H1 (cell line): ENCODE measurements at regions not wholly inside any gene's neighbourhood (a gene's known extent, or its start where the extent isn't known, plus 50 kb on each side); places are given as distances from the start of the nearest gene placed in this dataset.

Source experiments
- CTCF ChIA-PET: fragments of 300-600 bp; sonication (Branson Sonifier 250); formaldehyde crosslinking; loops from one replicate; lab custom pipeline; 2021; ENCODE audit not compliant: partially characterized antibody; lab: Charles Lee
- POLR2A ChIA-PET: fragments of 300-600 bp; sonication (Branson Sonifier 250); formaldehyde crosslinking; loops from one replicate; lab custom pipeline; 2021; ENCODE audit warnings: inconsistent platforms; ENCODE audit not compliant: partially characterized antibody; lab: Charles Lee
- DNase-seq, 2 experiments: peaks; one replicate each; pipeline versions ENCODE4 v3.0.0 to v3.0.0-alpha.2; 2010 to 2022; ENCODE audit warnings: low spot score in 2 of 2, low read depth in 1 of 2, mixed read lengths in 1 of 2
- FAIRE-seq: peaks from 2 replicates; lab custom pipeline; 2011; peaks lifted over from hg19 to GRCh38; lab: Jason Lieb, UNC
- H2AFZ ChIP-seq: 2 replicates; pipeline ENCODE4 v1.8.1; 2012; ENCODE audit warnings: low read length, inconsistent platforms
- H2AK5ac ChIP-seq: 2 replicates; pipeline ENCODE4 v1.6.1; 2013; ENCODE audit warnings: low read depth, low read length
- H2BK120ac ChIP-seq: replicated peaks from 2 replicates; pipeline ENCODE3; 2013; ENCODE audit warnings: low read depth, low read length, inconsistent platforms
- H2BK12ac ChIP-seq: 2 replicates; pipeline ENCODE4 v1.6.1; 2013; ENCODE audit warnings: low read depth, low read length
- H2BK15ac ChIP-seq: 2 replicates; pipeline ENCODE4 v1.6.1; 2013; ENCODE audit warnings: low read length
- H2BK20ac ChIP-seq: 2 replicates; pipeline ENCODE4 v1.6.1; 2013; ENCODE audit warnings: low read length
- H2BK5ac ChIP-seq: 2 replicates; pipeline ENCODE4 v1.6.1; 2013; ENCODE audit warnings: low read depth, low read length
- H3K14ac ChIP-seq: 2 replicates; pipeline ENCODE4 v1.6.1; 2013; ENCODE audit warnings: inconsistent platforms; ENCODE audit not compliant: insufficient read length
- H3K18ac ChIP-seq: 2 replicates; pipeline ENCODE4 v1.6.1; 2013; ENCODE audit warnings: low read length; ENCODE audit errors: extremely low read depth
- H3K23ac ChIP-seq: 2 replicates; pipeline ENCODE4 v1.6.1; 2013; ENCODE audit warnings: inconsistent platforms; ENCODE audit not compliant: insufficient read length
- H3K23me2 ChIP-seq: 2 replicates; pipeline ENCODE4 v1.6.1; 2013; ENCODE audit warnings: low read depth, low read length
- H3K27ac ChIP-seq: 2 replicates; pipeline ENCODE4 v1.6.1; 2011; ENCODE audit warnings: low read depth, low read length, inconsistent platforms
- H3K27me3 ChIP-seq, 4 experiments: replicated peaks in 1 of 4; 1 replicate in 1 of 4; 2 replicates in 3 of 4; pipeline versions ENCODE4 v1.6.1 to v1.8.1; 2011 to 2013; ENCODE audit warnings: low read length in 3 of 4, mild to moderate bottlenecking in 3 of 4, inconsistent platforms in 2 of 4, mixed read lengths in 2 of 4, moderate library complexity in 1 of 4; ENCODE audit not compliant: control insufficient read depth in 3 of 4, insufficient read depth in 3 of 4; ENCODE audit errors: extremely low read depth in 1 of 4
- H3K36me3 ChIP-seq, 4 experiments: 2 replicates each; pipeline versions ENCODE4 v1.6.1 to v1.8.1; 2011 to 2013; ENCODE audit warnings: mild to moderate bottlenecking in 4 of 4, low read length in 3 of 4, moderate library complexity in 2 of 4, control low read depth in 1 of 4, inconsistent platforms in 1 of 4; ENCODE audit not compliant: insufficient read depth in 4 of 4, control insufficient read depth in 2 of 4
- H3K4ac ChIP-seq: replicated peaks from 2 replicates; pipeline ENCODE3; 2013; ENCODE audit warnings: low read length, low read depth, mixed read lengths, inconsistent platforms; ENCODE audit not compliant: insufficient read length
- H3K4me1 ChIP-seq, 4 experiments: replicated peaks in 1 of 4; 1 replicate in 1 of 4; 2 replicates in 3 of 4; pipeline versions ENCODE4 v1.6.1 to v1.8.1; 2011 to 2013; ENCODE audit warnings: low read length in 3 of 4, inconsistent platforms in 2 of 4, mixed read lengths in 1 of 4; ENCODE audit not compliant: insufficient read depth in 4 of 4, control insufficient read depth in 3 of 4
- H3K4me2 ChIP-seq, 2 experiments: 2 replicates each; pipeline versions ENCODE4 v1.6.1 to v1.8.1; 2011 to 2013; ENCODE audit warnings: low read depth in 2 of 2, low read length in 2 of 2, control low read depth in 1 of 2, inconsistent platforms in 1 of 2, mild to moderate bottlenecking in 1 of 2; ENCODE audit not compliant: insufficient read depth in 1 of 2
- H3K4me3 ChIP-seq, 4 experiments: fragments of 200-600, 300-600 bp in 1 of 4; sonication (generic), shearing (Covaris generic), sonication (Bioruptor Twin) in 1 of 4; 2 replicates each; pipeline versions ENCODE4 v1.5.1 to v1.8.1; 2011 to 2016; ENCODE audit warnings: low read length in 4 of 4, low read depth in 3 of 4, control low read depth in 2 of 4, inconsistent platforms in 2 of 4, mild to moderate bottlenecking in 2 of 4, mixed read lengths in 1 of 4, moderate library complexity in 1 of 4; ENCODE audit not compliant: insufficient read depth in 2 of 4; ENCODE audit errors: extremely low read depth in 1 of 4
- H3K56ac ChIP-seq: replicated peaks from 2 replicates; pipeline ENCODE3; 2013; ENCODE audit warnings: low read depth, mild to moderate bottlenecking, mixed read lengths, low read length, inconsistent platforms; ENCODE audit not compliant: insufficient read length
- H3K79me1 ChIP-seq: 2 replicates; pipeline ENCODE4 v1.6.1; 2013; ENCODE audit warnings: low read depth, low read length, control low read depth
- H3K79me2 ChIP-seq, 2 experiments: 2 replicates each; pipeline versions ENCODE4 v1.6.1 to v1.8.1; 2012 to 2013; ENCODE audit warnings: low read length in 2 of 2, mild to moderate bottlenecking in 2 of 2, inconsistent platforms in 1 of 2; ENCODE audit not compliant: insufficient read depth in 2 of 2, control insufficient read depth in 1 of 2
- H3K9ac ChIP-seq, 4 experiments: replicated peaks in 1 of 4; 1 replicate in 1 of 4; 2 replicates in 3 of 4; pipeline versions ENCODE4 v1.6.1 to v1.8.1; 2011 to 2013; ENCODE audit warnings: low read depth in 3 of 4, low read length in 3 of 4, control low read depth in 2 of 4, mild to moderate bottlenecking in 2 of 4, moderate library complexity in 2 of 4, inconsistent platforms in 1 of 4; ENCODE audit errors: extremely low read depth in 1 of 4
- H3K9me3 ChIP-seq, 2 experiments: 2 replicates each; pipeline versions ENCODE4 v1.6.1 to v1.8.1; 2012 to 2013; ENCODE audit warnings: mild to moderate bottlenecking in 2 of 2, moderate library complexity in 2 of 2, control low read depth in 1 of 2, inconsistent platforms in 1 of 2, low read depth in 1 of 2, low read length in 1 of 2, mixed read lengths in 1 of 2; ENCODE audit not compliant: insufficient read depth in 2 of 2
- H4K20me1 ChIP-seq, 2 experiments: replicated peaks in 1 of 2; 2 replicates each; pipeline versions ENCODE3 to v1.8.1; 2011 to 2013; ENCODE audit warnings: inconsistent platforms in 2 of 2, low read length in 2 of 2, mild to moderate bottlenecking in 1 of 2; ENCODE audit not compliant: insufficient read depth in 2 of 2, control insufficient read depth in 1 of 2
- H4K5ac ChIP-seq: 2 replicates; pipeline ENCODE4 v1.6.1; 2013; ENCODE audit warnings: low read length, low read depth, mixed read lengths, inconsistent platforms; ENCODE audit not compliant: insufficient read length
- H4K8ac ChIP-seq: 2 replicates; pipeline ENCODE4 v1.8.0; 2013; ENCODE audit warnings: mild to moderate bottlenecking, moderate library complexity, low read length, inconsistent platforms; ENCODE audit not compliant: insufficient read depth; ENCODE audit errors: extremely low read depth
- H4K91ac ChIP-seq: replicated peaks from 2 replicates; pipeline ENCODE3; 2013; ENCODE audit warnings: low read length, mixed read lengths, inconsistent platforms; ENCODE audit not compliant: insufficient read length
- CEBPB ChIP-seq: IDR thresholded peaks from 2 replicates; pipeline ENCODE4 v1.6.1; 2012; ENCODE audit warnings: low read depth, low read length
- GTF2F1 ChIP-seq: IDR thresholded peaks from 2 replicates; pipeline ENCODE4 v1.6.1; 2012; ENCODE audit warnings: low read depth, low read length, improper control_type of control experiment, borderline replicate concordance
- SIRT6 ChIP-seq: IDR thresholded peaks from one replicate; pipeline ENCODE4 v1.7.1; 2012; ENCODE audit warnings: low read length, inconsistent platforms
- WGBS, 2 experiments: shearing (Covaris generic) in 1 of 2; methylation state at CpG; one replicate each; pipeline versions ENCODE4 v1.1.6 to v1.1.7; 2013 to 2015; ENCODE audit warnings: low lambda C conversion rate in 2 of 2, mixed read lengths in 2 of 2, inconsistent platforms in 1 of 2, low coverage in 1 of 2, missing lambda C conversion rate in 1 of 2; ENCODE audit not compliant: insufficient replicate concordance in 2 of 2, insufficient coverage in 1 of 2, insufficient read length in 1 of 2; ENCODE audit errors: extremely low coverage in 1 of 2, missing lambda C conversion rate in 1 of 2; 5-methylcytosine and 5-hydroxymethylcytosine counted together

GRCh38 chr3:189464799-189465198 is 166.4 kb upstream of the TP63 start:
- Histone ChIP-seq H3K27ac (no peak overlapping the region), H2BK120ac (no peak overlapping the region), H2AFZ (no peak overlapping the region), H3K9ac (no peak overlapping the region), H4K5ac (no peak overlapping the region), H3K36me3 (no peaks in the 10 kb centered on the region), H3K79me1 (no peaks in the 10 kb centered on the region), H3K4me3 (no peak overlapping the region), H3K18ac (no peak overlapping the region), H3K56ac (no peak overlapping the region), H4K91ac (no peak overlapping the region), H3K79me2 (no peaks in the 10 kb centered on the region), H3K9me3 (no peaks in the 10 kb centered on the region), H2BK5ac (no peak overlapping the region), H3K23ac (no peak overlapping the region), H2BK12ac (no peak overlapping the region), H3K4me2 (no peak overlapping the region), H2BK15ac (no peak overlapping the region), H3K14ac (no peak overlapping the region), H3K4ac (no peak overlapping the region), H3K23me2 (no peaks in the 10 kb centered on the region), H4K20me1 (no peaks in the 10 kb centered on the region), H3K27me3 (no peaks in the 10 kb centered on the region), H4K8ac (no peak overlapping the region), H3K4me1 (no peaks in the 10 kb centered on the region), H2BK20ac (no peak overlapping the region), H2AK5ac (no peak overlapping the region)
- CTCF ChIA-PET: no interaction called here
- WGBS, 2 experiments: 96% methylated on average over 2 of the region's 2 CpGs; no CpG with 5 or more reads in 1 of the 2 experiments
- POLR2A ChIA-PET: no interaction called here
- FAIRE-seq (no peak), DNase-seq (no peak)
- TF ChIP-seq SIRT6 (no peak), GTF2F1 (no peak), CEBPB (no peak)
